ENCODE measurements at regions not wholly inside any gene's neighbourhood (a gene's known extent, or its start where the extent isn't known, plus 50 kb on each side); places are given as distances from the start of the nearest gene placed in this dataset.
"Not testable (repeated sequence)": the region's sequence is repeated elsewhere in the genome, so short reads cannot be mapped to it uniquely, and the experiment has no call there.

- not testable (repeated sequence) for TF ChIP-seq CTCF (conservative IDR thresholded peaks at IDR 0.05; ENCODE audit: low read depth, low read length); EZH2 (IDR thresholded peaks at IDR 0.05; ENCODE audit: low read length, unreplicated experiment)
Observed at GRCh38 chr1:120232834-120233660, 56.7 kb upstream of the SEC22B start.
